HG03520 (cell line): ENCODE measurements at regions not wholly inside any gene's neighbourhood (a gene's known extent, or its start where the extent isn't known, plus 50 kb on each side); places are given as distances from the start of the nearest gene placed in this dataset.

Source experiments
- ATAC-seq: cut with Tn5 transposase; IDR thresholded peaks from one replicate; pipeline ENCODE4 v1.9.1; 2021; ENCODE audit warnings: mild to moderate bottlenecking, moderate library complexity; ENCODE audit not compliant: unreplicated experiment

DNA sequence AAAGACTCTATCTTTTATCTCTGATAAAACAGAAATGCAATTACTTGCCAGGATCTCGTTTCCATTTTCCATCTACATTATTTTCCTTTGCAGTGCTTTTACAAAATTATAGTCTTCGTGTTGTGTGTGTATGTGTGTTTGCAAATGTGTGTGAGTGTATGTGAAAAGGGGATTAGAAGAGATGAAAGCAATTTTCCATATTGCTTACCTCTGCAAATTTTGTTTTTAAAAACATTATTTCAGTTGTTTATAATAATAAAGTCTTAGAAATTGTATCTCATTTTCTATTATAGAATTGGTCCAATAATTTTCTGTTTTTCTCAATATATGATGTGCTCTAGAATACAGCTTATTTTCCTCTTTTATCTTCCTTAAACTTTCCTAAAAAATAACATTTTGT, 421.3 kb upstream of the ANKRD30A start:
- ATAC-seq = no peak

DNA sequence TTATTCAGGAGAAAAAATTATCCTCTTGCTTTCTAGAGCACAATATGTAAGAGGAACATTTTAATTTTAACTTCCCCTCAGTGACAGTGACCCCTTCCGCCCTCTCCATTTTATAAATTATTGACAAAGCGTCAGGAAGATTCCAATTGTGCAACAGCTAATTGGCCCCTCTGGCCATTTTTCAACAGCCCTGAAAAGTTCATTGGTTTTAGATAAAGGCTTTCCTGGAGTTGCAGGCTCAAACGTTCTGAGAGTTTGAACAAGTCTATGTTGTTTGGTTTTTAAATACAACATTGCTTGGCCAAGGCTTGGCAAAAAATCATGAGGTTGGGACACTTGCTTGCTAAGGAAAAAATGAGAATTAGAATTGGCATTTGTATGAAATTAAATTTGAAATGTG, 422.2 kb upstream of the ANKRD30A start:
- no peak for ATAC-seq

DNA sequence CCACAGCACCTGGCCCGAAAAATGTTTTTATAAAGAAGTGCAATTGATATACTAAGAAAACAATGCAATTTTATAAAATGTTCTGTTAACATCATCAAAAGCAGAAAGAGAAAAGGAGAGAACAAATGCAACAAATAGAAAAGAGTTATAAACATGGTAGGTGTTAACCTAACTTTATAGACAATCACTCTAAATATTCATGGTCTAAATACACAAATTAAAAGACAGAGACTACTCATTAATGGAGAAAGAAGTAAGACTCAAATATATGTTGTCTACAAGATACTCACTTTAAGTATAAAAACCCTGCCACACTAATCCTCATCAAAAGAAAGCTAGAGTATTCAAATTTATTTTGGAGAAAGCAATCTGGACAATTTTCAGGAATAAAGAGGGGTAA, 425.3 kb upstream of the ANKRD30A start:
- no peak for ATAC-seq

DNA sequence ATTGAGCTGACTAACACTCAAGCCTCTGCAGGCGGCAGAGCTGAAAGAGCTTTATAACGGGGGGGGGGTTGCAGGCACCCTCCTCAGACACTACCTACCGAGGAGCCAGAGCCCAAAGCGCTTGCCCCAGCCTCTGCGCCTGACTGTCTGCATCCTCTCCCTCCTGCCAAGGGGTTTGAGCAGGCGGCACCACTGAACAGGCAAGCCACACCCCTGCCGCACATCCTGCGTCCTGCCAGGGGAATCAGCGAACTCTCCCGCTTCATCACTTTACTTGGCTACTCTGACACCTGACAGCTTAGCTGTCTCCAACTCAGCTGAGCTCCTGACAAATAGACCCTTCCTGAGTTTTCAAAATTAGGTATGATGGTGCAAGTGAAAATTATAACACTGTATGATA, 432.6 kb upstream of the ANKRD30A start:
- no peak for ATAC-seq

DNA sequence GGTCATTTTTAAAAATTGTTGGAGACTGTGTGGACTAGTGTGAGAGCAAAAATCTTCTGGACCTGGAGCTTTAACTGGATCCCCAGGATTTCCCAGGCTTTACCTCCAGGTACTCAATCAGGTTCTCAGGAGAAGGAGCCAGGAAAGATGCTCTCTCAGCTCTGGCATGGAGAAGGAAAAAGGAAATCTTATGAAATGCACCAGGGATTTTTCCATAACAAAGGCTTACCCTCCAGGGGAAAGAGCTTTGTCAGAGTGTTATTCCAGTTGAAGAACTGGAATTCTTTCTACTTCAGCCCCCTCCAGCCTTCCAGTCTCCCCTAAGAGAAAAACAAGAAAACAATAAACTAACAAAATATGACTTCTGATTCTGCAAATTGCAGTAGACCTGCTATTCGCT, 436.7 kb upstream of the ANKRD30A start:
- ATAC-seq = no peak

DNA sequence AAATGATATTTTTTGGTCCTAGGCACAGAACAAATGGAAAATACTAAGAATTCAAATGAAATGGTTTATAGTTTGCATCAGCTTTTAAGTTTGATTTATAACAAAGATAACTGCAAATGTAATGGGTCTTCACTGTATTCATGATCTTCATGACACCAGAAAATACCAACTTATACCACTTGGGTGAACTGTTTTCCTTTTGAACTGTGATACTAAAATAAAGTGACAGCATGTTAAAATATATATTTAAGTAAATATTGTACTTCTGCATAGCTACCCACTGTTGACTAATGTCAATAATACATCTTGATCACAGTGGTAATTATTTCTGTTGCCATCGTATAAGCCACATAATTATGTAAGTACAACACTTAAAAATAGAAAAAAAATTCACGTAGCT, 442.0 kb upstream of the ANKRD30A start:
- no peak for ATAC-seq

DNA sequence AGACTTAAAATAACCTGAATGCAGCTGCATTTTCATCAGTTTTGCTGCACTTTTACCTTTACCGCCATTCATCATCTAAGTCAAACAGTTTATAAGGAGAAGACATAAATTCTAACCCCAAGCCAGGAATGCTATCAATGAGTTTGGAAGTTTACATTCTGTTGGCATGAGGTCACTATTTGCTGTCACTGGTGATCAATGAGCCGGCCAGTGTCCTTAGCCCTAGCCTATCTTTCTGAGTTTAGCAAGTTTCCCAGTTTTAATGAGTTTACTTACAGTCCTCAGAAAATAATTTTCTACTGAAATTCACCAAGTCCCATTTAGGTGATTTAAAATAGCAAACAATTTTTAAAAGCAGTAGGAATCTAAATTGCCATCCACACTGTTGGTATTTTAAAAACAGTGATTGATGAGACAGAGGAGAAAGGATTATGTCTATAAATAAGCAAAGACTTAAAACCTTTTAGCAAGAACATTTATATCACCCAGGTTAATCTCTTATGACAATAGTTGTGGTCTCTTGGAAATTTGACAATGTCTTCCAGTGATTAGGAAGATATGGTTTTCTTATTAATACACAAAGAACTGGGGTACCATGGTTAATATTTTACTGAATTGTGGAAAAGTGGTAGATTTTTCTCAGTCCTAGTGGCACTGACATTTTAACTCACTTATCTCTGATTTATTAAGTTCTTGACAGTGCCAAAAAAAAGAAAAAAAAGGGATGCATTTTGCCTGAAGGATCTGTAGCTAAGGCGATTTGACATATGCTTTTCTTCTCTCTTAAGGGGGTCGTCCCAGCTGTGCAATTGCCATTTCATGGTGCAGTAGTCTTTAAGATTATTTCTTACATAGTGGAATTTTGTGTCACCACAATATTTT, 443.4 kb upstream of the ANKRD30A start:
- ATAC-seq = no peak

DNA sequence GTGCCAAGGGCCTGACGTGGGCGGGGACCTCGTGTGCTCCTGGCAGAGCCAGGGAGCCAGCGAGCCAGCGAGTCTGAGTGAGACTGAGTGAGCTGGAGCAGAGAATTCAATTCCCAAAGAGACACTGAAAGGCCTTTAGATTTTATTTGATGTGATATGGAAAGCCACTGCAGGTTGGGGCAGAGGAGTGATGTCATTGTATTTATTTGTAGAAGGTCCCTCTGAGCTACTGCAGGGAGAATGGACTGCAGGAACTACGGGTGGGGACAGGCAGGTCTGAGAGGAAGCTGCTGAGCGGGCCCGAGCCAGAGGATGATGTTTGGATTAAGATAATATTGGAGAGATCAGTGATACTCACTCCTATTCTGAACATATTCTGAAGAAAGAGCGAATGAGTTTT, 445.8 kb upstream of the ANKRD30A start:
- ATAC-seq = no peak

DNA sequence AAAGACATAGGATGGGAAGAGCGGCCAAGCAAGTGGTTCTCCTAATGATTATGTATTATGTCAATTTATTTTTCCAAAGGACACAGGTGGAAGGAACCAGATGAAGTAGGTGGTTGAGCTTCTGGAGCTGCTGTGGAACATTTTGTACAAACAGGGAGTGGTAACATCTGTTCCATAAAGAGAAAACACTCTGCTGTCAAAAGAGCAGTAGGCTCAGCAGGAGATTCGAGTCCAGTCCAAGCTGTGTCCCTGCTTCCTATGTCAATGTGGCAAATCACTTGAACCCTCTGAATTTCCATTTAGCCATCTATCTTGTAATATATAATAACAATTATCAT, 448.0 kb upstream of the ANKRD30A start:
- no peak for ATAC-seq

DNA sequence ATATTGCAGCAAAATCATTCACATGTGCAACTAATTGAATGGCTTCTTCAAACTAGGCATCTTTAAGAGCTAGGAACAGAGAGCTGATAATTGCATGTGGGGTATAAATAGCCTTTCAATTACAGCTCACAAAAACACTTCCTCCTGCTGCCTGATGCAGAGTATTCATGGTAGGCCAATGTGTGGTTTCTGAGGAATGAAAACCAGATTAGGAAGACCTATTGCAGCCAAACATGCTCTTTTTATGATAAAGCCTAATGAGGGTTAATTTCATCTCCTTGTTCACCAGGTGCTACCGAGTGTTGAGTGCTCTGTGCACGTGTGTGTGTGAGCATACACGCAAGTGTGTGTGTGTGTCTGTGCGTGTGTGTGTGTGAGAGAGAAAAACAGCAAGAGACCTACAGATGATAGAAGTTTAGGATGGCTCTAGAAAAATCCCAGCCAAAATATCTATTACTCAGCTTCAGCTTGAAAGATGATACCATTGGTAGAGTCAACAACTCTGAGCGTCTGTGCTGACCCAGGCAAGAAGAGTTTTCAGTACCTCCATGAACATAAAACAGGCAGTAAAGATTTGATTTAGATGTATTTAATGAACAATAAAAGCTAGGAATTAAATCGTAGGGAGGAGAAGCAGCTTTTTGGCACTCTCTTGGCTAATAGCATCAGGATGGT, 448.5 kb upstream of the ANKRD30A start:
- no peak for ATAC-seq

DNA sequence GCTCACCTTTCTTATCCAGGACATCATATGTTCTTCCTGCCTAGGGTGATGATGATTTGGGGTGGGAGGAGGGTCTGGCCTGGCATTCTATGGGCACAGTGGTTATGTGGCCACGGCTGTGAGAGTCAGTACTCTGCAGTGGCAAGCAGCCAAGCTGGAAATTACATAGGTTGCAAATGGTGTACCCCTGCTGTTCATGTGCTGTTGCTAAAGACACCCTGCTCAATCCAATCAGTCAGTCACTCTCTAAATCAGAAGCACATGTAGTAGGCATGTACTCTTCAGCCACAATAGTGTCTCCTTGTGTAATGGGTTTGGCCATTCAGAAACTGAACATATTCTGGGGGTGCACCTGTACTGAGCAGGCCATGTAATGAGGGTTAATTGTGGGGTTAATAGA, 449.1 kb upstream of the ANKRD30A start:
- no peak for ATAC-seq

DNA sequence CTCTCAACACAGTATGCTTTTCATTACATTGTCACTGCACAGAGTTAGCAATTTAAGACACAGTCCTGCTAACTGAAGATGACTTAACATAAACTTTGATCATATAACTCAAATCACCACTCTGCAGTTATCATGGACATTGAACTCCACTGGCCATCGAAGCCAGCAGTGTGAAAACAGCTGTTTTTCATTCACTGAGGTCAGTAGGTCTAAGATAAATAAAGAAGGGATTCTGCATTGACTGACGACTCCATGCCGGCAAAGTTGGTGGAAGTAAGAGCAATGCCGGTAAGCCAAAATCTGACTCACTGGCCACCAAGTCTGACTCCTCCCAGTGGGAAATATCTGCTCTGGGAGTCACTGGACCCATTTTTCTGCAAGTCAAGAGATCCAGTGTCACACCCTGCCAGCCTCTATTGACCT, 449.9 kb upstream of the ANKRD30A start:
- no peak for ATAC-seq

DNA sequence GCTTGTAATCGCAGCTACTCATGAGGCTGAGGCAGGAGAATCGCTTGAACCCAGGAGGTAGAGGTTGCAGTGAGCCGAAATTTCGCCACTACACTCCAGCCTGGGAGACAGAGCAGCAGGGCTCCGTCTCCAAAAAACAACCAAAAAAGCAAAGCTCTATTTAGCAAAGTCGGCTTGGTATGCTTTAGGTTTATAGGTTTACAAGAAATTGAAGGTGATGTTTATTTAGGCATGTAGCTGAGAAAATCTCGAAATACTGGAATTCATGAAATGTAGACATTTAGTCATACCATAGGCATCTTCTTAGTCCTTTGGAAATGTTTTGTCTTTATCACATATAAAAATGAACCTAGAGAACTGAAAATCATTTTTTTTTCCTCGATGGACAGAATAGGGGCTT, 453.8 kb upstream of the ANKRD30A start:
- ATAC-seq = no peak

DNA sequence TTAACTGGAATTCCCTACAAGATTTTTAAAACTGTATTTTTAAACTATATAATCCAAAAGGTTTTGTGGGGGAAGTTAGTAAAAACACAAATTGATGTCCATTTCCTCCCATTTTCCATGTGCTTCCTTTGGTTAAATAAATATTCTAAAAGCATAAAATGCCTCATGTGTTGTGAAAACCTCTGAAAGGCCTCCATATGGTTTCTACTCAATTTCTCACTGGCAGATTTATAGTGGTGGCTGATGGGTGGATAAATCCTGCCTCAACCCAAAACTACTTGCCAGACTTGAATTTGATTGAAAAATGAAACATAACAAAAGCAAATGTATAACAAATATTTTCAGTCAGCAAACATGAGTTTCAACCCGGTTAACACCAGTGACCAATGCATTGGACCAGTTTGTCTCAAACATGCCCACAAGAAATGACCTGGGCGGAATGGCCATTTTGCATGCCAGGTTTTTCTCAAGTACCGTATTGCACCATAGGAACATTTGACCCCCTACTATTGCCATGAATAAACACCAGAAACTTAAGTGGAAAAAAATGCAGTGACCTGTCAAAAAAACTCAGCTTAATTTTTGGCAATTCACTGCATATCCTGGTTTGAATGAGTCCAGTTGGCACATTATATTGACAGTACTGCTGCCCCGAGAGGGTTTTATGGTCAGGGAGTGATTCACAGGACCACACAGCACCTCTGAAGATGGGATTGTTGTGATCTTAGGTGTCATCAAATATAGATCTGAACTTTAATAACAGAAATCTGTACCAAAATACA, 454.6 kb upstream of the ANKRD30A start:
- ATAC-seq = no peak

DNA sequence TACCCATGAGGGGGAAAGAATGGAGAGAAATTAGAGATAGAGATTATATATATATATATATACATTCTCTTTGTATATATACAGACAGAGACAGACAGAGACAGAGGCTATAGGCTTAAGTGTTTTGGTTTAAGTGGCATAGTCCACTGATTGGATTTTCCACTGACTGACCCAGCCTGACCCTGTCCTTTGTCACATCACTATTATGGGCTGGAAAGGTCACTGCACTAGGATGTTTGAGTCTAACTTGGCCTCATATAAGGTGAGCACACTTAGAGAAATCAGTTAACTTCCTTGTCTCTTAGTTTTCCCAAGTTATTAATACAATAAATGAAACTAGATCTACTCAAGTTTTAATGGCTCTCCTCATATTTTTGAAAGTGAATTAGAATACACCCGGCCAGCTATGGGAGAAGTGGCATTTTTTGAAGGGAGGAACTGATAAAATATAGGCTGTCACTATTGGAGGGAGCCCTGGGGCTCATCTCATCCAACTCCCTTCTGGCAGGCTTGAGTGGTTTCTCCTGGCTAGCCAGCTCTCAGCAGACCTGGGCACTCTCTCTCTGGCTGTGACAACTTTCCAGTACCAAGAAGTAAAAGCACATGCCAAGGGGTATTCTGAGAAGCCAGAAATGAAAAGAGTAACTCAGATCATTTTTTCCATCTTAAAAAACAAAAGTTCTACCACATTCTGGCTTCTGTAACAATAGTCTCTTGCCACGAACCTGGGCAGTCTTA, 455.6 kb upstream of the ANKRD30A start:
- no peak for ATAC-seq

DNA sequence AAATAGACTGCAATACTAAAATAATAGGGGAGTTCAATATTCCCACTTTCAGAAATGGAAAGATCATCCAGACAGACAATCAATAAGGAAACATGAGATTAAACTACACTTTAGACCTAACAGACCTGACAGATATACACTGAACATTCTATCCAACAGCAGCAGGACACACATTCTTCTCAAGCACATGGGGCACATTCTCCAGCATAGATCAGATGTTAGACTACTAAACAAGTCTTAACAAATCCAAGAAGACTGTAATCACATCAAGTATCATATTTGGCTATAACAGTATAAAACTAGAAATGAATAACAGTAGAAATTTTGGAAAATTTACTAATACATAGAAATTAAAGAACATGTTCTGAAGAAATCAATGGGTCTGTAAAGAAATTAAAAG, 458.9 kb upstream of the ANKRD30A start:
- ATAC-seq = no peak

DNA sequence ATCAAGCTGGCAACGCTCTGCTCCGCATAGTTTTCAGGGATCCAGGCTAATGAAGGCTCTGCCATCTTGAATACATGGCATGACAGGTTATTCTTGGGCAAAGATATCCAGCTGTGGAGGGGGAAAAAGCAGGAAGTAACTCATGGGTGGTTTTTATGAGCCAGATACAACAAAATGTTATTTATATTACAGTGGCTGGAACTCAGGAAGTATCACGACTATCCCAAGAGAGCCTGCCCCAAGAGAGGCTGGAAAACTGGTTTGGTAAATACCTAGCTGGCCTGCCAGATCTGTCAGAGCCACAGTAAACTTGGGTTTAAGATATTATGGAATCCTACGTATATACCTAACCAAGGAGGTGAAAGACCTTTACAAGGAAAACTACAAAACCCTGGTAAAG, 462.8 kb upstream of the ANKRD30A start:
- ATAC-seq = no peak

DNA sequence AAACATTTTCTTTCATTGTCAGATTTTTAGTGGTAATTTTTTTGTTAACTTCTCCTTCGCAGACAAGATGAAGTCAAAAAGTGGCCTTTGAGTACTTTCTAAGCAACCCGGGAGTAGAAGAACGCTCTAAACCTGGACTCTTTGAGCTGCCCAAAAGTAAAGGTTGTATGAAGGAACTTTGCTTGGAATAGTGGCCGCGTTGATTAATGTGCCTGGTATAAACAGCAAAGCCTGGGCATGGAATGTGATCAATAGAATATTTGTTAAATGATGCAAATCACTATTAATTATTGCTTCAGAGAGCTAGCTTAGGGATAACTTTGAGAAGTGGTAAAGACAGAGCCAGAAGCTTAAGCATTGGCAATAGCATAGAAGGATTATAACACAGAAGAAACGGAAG, 475.1 kb upstream of the ANKRD30A start:
- no peak for ATAC-seq

DNA sequence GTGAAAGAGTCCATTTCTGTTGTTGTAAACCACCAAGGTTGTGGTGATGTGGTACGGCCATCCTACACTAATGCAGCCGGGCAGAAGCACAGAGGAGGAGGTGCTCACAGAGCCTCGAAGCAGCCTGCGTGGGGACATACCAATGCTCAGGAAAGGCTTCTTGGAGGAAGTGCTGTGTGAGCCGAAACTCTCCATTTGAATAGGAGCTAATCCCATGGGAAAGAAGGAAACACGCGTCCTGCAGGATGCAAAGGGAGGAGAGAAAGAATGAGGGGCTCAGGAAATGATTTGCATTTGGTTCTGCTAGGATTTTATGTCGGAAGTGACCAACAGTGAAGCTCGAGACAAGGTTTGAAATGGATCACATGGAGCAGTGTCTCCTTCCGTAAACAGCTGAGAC, 477.9 kb upstream of the ANKRD30A start:
- no peak for ATAC-seq

DNA sequence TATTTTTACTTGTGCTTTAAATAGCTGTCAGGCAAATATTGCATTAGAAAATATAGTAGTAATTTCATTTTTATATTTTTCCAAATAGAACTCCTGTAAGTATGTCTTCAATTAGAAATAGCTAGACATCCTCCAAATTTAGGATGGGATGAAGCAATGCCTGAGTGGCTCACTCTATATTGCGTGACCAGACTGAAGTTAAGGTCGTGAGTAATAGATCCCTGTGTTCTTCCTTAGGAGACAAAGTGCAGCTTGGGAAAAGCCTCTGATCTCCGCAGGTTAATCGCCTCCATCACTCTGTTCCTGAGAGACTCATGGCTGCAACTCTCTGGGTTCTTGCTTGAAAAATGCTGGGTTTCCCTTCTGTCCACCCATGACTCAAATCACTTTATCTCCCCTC, 484.8 kb upstream of the ANKRD30A start:
- no peak for ATAC-seq

DNA sequence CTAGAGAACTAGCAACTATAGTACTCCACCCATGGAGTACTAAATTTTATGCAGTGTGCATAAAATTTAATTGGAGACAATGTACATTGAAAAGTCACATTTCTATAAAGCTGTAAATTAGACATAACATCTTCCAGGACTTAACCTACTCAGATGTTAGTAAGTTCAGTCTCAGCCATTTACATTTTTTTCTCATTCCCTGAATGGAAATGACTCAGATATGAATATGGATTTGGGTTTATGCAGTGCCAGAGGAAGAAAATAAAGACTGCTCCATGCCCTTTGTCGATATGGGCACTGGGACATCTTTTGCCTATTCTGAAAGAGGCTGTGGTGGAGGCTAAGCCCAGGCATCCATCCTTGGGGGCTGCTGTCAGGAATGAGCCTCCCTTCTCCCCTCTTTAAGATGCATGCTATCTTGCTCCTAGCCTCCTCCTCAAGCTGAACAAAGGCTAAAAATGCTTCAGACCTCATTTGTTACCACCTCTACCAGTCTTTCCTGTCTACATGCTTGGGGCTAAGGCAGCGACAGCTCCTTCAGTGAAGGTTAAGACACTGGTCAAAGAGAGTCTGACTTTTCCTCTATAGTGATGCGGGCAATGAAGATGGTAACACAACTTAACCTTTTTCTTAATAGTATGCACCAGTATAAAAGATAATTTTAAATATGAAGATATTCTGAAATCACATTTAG, 486.8 kb upstream of the ANKRD30A start:
- ATAC-seq = no peak
